Neural progenitor cell (in vitro differentiated cells): ENCODE measurements at regions not wholly inside any gene's neighbourhood (a gene's known extent, or its start where the extent isn't known, plus 50 kb on each side); places are given as distances from the start of the nearest gene placed in this dataset.

Experiments
- EZH2 ChIP-seq: fragments of 200-600 bp; sonication (generic); IDR thresholded peaks from 2 replicates; pipeline ENCODE4 v1.6.1; 2017; ENCODE audit warnings: antibody characterized with exemption, mild to moderate bottlenecking, moderate library complexity
- EZH2phosphoT487 ChIP-seq: fragments of 200-600 bp; sonication (generic); IDR thresholded peaks from 2 replicates; pipeline ENCODE4 v1.6.1; 2017; ENCODE audit warnings: antibody characterized with exemption
- TF ChIP-seq, protein P1 (sequence below): fragments of 200-600 bp; sonication (generic); IDR thresholded peaks from 2 replicates; pipeline ENCODE4 v1.5.1; 2017; ENCODE audit warnings: antibody characterized with exemption, mild to moderate bottlenecking

DNA sequence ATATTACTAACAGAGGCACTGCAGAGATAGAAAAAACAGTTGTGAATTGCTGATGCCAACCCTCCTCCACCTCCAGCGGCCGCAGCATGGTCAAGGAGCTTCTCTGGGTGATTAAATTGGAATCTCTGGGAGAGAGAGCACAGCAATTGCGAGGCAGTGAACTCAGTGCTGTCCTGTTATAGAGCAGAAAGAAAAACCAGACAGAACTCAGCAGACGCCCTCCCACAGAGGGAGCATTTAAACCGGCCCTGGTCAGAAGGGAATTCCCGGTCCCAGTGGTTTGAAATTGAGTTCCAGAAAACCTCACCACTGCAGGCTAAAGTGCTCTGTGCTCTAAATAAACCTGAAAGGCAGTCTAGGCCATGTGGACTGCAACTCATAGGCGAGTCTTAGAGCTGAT lies 175.4 kb downstream of the SQOR start:
- TF ChIP-seq, protein P1, sequence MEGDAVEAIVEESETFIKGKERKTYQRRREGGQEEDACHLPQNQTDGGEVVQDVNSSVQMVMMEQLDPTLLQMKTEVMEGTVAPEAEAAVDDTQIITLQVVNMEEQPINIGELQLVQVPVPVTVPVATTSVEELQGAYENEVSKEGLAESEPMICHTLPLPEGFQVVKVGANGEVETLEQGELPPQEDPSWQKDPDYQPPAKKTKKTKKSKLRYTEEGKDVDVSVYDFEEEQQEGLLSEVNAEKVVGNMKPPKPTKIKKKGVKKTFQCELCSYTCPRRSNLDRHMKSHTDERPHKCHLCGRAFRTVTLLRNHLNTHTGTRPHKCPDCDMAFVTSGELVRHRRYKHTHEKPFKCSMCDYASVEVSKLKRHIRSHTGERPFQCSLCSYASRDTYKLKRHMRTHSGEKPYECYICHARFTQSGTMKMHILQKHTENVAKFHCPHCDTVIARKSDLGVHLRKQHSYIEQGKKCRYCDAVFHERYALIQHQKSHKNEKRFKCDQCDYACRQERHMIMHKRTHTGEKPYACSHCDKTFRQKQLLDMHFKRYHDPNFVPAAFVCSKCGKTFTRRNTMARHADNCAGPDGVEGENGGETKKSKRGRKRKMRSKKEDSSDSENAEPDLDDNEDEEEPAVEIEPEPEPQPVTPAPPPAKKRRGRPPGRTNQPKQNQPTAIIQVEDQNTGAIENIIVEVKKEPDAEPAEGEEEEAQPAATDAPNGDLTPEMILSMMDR: no peak
- TF ChIP-seq EZH2 (no peak), EZH2phosphoT487 (no peak)
